Body of pancreas (tissue), 4 donors: ENCODE measurements at regions not wholly inside any gene's neighbourhood (a gene's known extent, or its start where the extent isn't known, plus 50 kb on each side); places are given as distances from the start of the nearest gene placed in this dataset.

Source experiments
- ATAC-seq: fragments of 150-250 bp; one replicate; pipeline ENCODE4 v1.9.1; 2016
- DNase-seq, 4 donors: peaks; one replicate each; pipeline ENCODE4 v3.0.0-alpha.2; 2019
- H3K27ac ChIP-seq, 4 donors: fragments of 200-600 bp; sonication (generic); 1 replicate in 3 of 4; 2 replicates in 1 of 4; pipeline versions ENCODE4 v1.5.1 to v1.6.1; 2016 to 2019; ENCODE audit warnings: mild to moderate bottlenecking in 1 of 4, mixed read lengths in 1 of 4, moderate library complexity in 1 of 4
- H3K27me3 ChIP-seq, 2 donors: fragments of 200-600 bp; sonication (generic); one replicate each; pipeline ENCODE4 v1.6.0; 2016; ENCODE audit warnings: mild to moderate bottlenecking in 1 of 2
- H3K36me3 ChIP-seq, 2 donors: fragments of 200-600 bp; sonication (generic); replicated peaks in 1 of 2; 2 replicates each; pipeline ENCODE4 v1.5.1; 2016; ENCODE audit warnings: low read depth in 2 of 2; ENCODE audit not compliant: insufficient read depth in 1 of 2
- H3K4me1 ChIP-seq: fragments of 200-600 bp; sonication (generic); one replicate; pipeline ENCODE4 v1.6.0; 2016
- H3K4me3 ChIP-seq, 2 donors: fragments of 200-600 bp; sonication (generic); 1 replicate in 1 of 2; 2 replicates in 1 of 2; pipeline ENCODE4 v1.5.1; 2016 to 2019
- H3K9me3 ChIP-seq, 3 donors: fragments of 200-600 bp; sonication (generic); 1 replicate in 2 of 3; 2 replicates in 1 of 3; pipeline ENCODE4 v1.5.1; 2016
- POLR2A ChIP-seq, 3 donors: fragments of 450-650 bp; IDR thresholded peaks; one replicate each; pipeline ENCODE4 v1.6.1; 2016; ENCODE audit warnings: antibody characterized with exemption in 3 of 3, mild to moderate bottlenecking in 2 of 3
- WGBS, 2 donors: methylation state at CpG; one replicate each; pipeline ENCODE4 v1.1.5; 2017; 5-methylcytosine and 5-hydroxymethylcytosine counted together
- intact Hi-C: fragments of 100-400 bp; cut with DNase I; formaldehyde crosslinking; loops from one replicate; pipeline ENCODE4 v1.15.1; 2023
- TF ChIP-seq, protein P1 (sequence below), 7 experiments: fragments of 450-650 bp in 4 of 7; fragments of 200-600 bp in 3 of 7; sonication (generic) in 3 of 7; IDR thresholded peaks; one replicate each; pipeline ENCODE4 v1.5.1; 2016 to 2019; ENCODE audit warnings: antibody characterized with exemption in 7 of 7

GRCh38 chr11:129320494-129320893 lies 55.2 kb upstream of the BARX2 start:
- Histone ChIP-seq H3K4me1 (peaks cover 75% of the 10 kb centered on the region), H3K36me3 (no peaks in the 10 kb centered on the region), H3K9me3 (no peaks in the 10 kb centered on the region), H3K27ac (no peak overlapping the region), H3K27me3 (no peaks in the 10 kb centered on the region), H3K4me3 (no peak overlapping the region)
- ATAC-seq, result no peak
- WGBS, 2 donors, result 71 to 75% methylated on average over 6 of the region's 6 CpGs
- intact Hi-C loops, result loop anchor here (10.0 kb wide), 1 partner anchor 46 kb away; no protein-coding TSS in a partner anchor
- DNase-seq, result no peak
- TF ChIP-seq, protein P1, sequence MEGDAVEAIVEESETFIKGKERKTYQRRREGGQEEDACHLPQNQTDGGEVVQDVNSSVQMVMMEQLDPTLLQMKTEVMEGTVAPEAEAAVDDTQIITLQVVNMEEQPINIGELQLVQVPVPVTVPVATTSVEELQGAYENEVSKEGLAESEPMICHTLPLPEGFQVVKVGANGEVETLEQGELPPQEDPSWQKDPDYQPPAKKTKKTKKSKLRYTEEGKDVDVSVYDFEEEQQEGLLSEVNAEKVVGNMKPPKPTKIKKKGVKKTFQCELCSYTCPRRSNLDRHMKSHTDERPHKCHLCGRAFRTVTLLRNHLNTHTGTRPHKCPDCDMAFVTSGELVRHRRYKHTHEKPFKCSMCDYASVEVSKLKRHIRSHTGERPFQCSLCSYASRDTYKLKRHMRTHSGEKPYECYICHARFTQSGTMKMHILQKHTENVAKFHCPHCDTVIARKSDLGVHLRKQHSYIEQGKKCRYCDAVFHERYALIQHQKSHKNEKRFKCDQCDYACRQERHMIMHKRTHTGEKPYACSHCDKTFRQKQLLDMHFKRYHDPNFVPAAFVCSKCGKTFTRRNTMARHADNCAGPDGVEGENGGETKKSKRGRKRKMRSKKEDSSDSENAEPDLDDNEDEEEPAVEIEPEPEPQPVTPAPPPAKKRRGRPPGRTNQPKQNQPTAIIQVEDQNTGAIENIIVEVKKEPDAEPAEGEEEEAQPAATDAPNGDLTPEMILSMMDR (IDR thresholded peaks at IDR 0.05), result no peak
- no peak for TF ChIP-seq POLR2A (IDR thresholded peaks at IDR 0.05)

DNA sequence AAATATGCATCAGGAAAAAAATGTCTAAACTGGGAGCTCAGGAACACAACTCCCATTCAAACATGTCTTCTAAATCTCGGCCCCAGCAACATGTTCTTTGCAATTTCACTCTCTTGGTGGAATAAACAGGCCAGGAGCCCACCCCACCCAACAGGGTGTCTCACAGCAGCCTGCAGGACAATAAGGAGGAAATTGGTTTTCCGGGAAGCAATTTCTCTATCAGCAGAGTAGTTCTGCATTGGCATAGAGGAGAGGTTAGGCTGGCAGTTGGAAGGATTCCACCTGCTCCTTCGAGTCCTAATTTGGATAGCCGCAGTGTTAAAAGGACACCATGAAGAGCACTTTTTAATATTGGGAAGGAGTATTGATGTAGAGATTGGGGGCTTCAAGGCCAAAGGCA lies 55.9 kb upstream of the BARX2 start:
- H3K27me3 ChIP-seq, result no peaks in the 10 kb centered on the region
- H3K4me1 ChIP-seq, result peaks cover 75% of the 10 kb centered on the region
- H3K36me3 ChIP-seq, result no peaks in the 10 kb centered on the region
- H3K9me3 ChIP-seq, result no peaks in the 10 kb centered on the region
- no peak for ATAC-seq
- 76 to 79% methylated on average over 3 to 4 of the region's 4 CpGs for WGBS, 2 donors
- intact Hi-C loops, result loop anchor here (10.0 kb wide), 1 partner anchor 45 kb away; no protein-coding TSS in a partner anchor
- no peak overlapping the region for H3K27ac ChIP-seq
- H3K4me3 ChIP-seq, result no peak overlapping the region
- TF ChIP-seq, protein P1 (IDR thresholded peaks at IDR 0.05), result no peak
- no peak for TF ChIP-seq POLR2A (IDR thresholded peaks at IDR 0.05)
- DNase-seq, result no peak

- Histone ChIP-seq H3K27me3 (no peaks in the 10 kb centered on the region), H3K36me3 (no peaks in the 10 kb centered on the region), H3K27ac (no peak overlapping the region), H3K4me1 (peaks cover 73% of the 10 kb centered on the region), H3K9me3 (no peaks in the 10 kb centered on the region), H3K4me3 (no peak overlapping the region)
- intact Hi-C loops, result no loop called here
- TF ChIP-seq, protein P1 (IDR thresholded peaks at IDR 0.05), result no peak
- TF ChIP-seq POLR2A (IDR thresholded peaks at IDR 0.05), result no peak
- ATAC-seq, result no peak
- DNase-seq, result no peak
- WGBS, 2 donors, result 88 to 91% methylated on average over 2 of the region's 2 CpGs
Measured at GRCh38 chr11:129319201-129319600, 56.4 kb upstream of the BARX2 start.

- DNase-seq (peak in 2 of 4 donors; percentile 43 to 51), ATAC-seq (peak; percentile 56)
- WGBS, 2 donors, result 37 to 45% methylated on average over 4 of the region's 4 CpGs
- intact Hi-C loops, result no loop called here
- peak in 2 of 3 donors; percentile 35 to 36 for TF ChIP-seq POLR2A (IDR thresholded peaks at IDR 0.05)
- TF ChIP-seq, protein P1 (IDR thresholded peaks at IDR 0.05), result no peak
- Histone ChIP-seq H3K4me1 (peaks cover 70% of the 10 kb centered on the region), H3K36me3 (no peaks in the 10 kb centered on the region), H3K27ac (peak overlapping the region; percentile 57 to 87 (median 82)), H3K9me3 (no peaks in the 10 kb centered on the region), H3K27me3 (no peaks in the 10 kb centered on the region), H3K4me3 (no peak overlapping the region)
Measured at GRCh38 chr11:129317571-129317970, 58.1 kb upstream of the BARX2 start.

DNA sequence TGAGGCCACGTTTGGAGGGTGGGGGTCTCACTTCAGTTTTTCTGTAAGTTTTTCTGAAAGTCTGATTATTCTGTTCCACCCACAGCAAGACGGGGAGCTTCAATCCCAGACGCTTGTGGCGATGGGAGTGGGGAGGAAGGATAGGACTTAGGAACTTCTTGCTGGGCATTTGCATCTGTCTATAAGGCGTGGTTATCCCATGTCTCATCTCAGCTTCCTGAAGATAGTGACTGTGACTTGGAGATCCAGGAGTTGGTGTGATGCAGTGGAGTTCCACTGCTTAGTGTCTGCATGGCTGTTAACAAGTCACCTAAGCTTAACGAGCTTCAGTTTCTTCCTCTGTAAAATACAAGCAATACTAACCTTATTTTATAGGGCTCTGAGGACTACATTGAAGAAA lies 58.9 kb upstream of the BARX2 start:
- peaks cover 63% of the 10 kb centered on the region for H3K4me1 ChIP-seq
- H3K4me3 ChIP-seq, result no peak overlapping the region
- ATAC-seq (no peak), DNase-seq (no peak)
- intact Hi-C loops, result no loop called here
- WGBS, 2 donors, result 81 to 86% methylated on average over 6 of the region's 6 CpGs
- no peak for TF ChIP-seq POLR2A (IDR thresholded peaks at IDR 0.05)
- TF ChIP-seq, protein P1 (IDR thresholded peaks at IDR 0.05), result no peak
- no peaks in the 10 kb centered on the region for H3K27me3 ChIP-seq
- H3K9me3 ChIP-seq, result no peaks in the 10 kb centered on the region
- peak overlapping the region; percentile 60 to 87 (median 82) for H3K27ac ChIP-seq
- H3K36me3 ChIP-seq, result no peaks in the 10 kb centered on the region
